ENCODE measurements at regions not wholly inside any gene's neighbourhood (a gene's known extent, or its start where the extent isn't known, plus 50 kb on each side); places are given as distances from the start of the nearest gene placed in this dataset.

DNA sequence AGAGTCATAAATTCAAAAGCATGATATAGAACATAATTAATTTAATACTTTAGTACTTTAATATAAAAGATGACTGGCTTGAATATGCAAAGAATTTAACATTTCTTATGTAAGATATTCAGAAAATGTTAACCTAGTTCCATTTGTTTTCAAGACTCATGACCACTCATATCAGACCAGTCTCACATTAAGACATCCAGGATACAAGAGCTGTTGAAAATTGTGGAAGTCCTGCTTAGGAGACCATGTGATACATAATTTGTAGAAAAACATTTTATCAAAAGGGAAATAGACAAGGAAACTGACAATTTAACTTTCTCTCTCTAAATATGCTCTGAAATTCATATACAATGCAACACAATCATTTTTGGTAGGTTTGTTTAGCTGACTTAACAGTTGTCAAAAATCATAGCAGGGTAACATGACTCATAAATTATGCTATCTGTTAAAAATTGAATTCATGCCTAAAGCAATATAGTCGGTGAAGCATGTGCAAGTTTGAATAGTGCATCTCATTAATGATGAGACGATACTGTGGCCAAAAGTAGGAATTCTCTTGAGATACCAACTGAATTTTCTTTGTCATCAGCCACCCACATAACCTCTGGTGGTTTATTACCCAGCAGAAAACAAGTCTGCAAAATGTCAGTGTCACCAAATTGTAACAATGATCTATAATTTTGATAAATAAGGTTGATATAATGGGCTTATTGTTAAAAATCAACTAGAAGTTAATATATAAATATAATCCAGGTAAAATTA is 211.4 kb downstream of the GASK1B start:
- intact Hi-C loops (cut with DNase I; ENCODE audit: low total_unique reads), result no loop called here
- H3K4me3 ChIP-seq, result no peak overlapping the region
- 70 to 87% (median 81%) methylated on average over 2 of the region's 2 CpGs for WGBS, 5 donors
- no peaks in the 10 kb centered on the region for H3K4me1 ChIP-seq
- H3K27ac ChIP-seq, result no peak overlapping the region
- H3K9me3 ChIP-seq, result no peaks in the 10 kb centered on the region
- no peaks in the 10 kb centered on the region for H3K36me3 ChIP-seq
- DNase-seq, result no peak
- TF ChIP-seq, protein P1, sequence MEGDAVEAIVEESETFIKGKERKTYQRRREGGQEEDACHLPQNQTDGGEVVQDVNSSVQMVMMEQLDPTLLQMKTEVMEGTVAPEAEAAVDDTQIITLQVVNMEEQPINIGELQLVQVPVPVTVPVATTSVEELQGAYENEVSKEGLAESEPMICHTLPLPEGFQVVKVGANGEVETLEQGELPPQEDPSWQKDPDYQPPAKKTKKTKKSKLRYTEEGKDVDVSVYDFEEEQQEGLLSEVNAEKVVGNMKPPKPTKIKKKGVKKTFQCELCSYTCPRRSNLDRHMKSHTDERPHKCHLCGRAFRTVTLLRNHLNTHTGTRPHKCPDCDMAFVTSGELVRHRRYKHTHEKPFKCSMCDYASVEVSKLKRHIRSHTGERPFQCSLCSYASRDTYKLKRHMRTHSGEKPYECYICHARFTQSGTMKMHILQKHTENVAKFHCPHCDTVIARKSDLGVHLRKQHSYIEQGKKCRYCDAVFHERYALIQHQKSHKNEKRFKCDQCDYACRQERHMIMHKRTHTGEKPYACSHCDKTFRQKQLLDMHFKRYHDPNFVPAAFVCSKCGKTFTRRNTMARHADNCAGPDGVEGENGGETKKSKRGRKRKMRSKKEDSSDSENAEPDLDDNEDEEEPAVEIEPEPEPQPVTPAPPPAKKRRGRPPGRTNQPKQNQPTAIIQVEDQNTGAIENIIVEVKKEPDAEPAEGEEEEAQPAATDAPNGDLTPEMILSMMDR (IDR thresholded peaks at IDR 0.05 in 8 of 11, conservative IDR thresholded peaks at IDR 0.05 in 3 of 11), result no peak
- TF ChIP-seq POLR2AphosphoS5 (IDR thresholded peaks at IDR 0.05), result no peak
- TF ChIP-seq POLR2A (IDR thresholded peaks at IDR 0.05), result no peak
- H3K27me3 ChIP-seq (replicated peaks in 1 of 7), result no peaks in the 10 kb centered on the region

DNA sequence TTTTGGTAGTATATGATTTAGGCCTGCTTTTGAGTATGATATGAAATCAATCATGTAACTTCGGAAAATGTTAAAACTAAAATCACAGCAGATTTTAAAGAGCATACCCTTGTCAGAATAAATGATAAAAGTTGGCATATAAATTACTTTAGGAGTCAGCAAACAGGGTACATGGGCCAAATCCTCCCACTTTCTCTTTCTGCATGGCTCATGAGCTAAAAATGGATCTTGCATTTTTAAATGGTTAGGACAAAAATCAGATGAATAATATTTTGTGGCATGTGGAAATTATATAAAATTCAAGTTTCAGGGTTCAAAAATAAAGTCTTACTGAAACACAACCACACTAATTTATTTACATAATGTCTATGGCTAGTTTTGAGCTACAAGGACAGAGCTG is 214.9 kb downstream of the GASK1B start:
- TF ChIP-seq, protein P1 (IDR thresholded peaks at IDR 0.05 in 8 of 11, conservative IDR thresholded peaks at IDR 0.05 in 3 of 11), result no peak
- TF ChIP-seq POLR2AphosphoS5 (IDR thresholded peaks at IDR 0.05), result no peak
- TF ChIP-seq POLR2A (IDR thresholded peaks at IDR 0.05), result no peak
- Histone ChIP-seq H3K36me3 (no peaks in the 10 kb centered on the region), H3K4me1 (no peaks in the 10 kb centered on the region), H3K4me3 (no peak overlapping the region), H3K9me3 (no peaks in the 10 kb centered on the region), H3K27me3 (replicated peaks in 1 of 7) (no peaks in the 10 kb centered on the region), H3K27ac (no peak overlapping the region)
- intact Hi-C loops (cut with DNase I; ENCODE audit: low total_unique reads), result no loop called here
- 63 to 86% (median 80%) methylated on average over 1 of the region's 1 CpG for WGBS, 5 donors
- no peak for DNase-seq

DNA sequence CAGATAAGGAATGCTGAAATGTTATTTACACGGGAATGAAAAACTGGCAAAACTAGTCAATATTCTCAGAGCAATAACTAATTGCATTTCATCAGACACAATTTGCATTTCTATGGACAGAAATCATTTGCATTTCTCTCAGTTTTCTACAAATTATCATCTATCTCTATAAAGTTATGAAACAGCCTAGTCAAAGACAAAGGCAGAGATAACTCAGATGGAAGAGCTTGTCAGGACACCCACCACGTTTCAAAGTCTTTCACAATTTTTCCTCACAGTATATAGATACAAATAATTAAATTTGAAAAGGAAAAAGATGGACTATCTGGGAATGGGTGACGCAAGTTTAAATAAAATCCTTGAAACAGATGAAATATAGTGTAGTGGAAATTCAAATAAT is 230.8 kb downstream of the GASK1B start:
- whole genome bisulfite sequencing, 5 donors, result 32 to 79% (median 58%) methylated on average over 3 of the region's 3 CpGs
- TF ChIP-seq POLR2A (IDR thresholded peaks at IDR 0.05) (no peak), POLR2AphosphoS5 (IDR thresholded peaks at IDR 0.05) (no peak)
- TF ChIP-seq, protein P1 (IDR thresholded peaks at IDR 0.05 in 8 of 11, conservative IDR thresholded peaks at IDR 0.05 in 3 of 11), result no peak
- no peaks in the 10 kb centered on the region for H3K4me1 ChIP-seq
- no peaks in the 10 kb centered on the region for H3K36me3 ChIP-seq
- H3K27ac ChIP-seq, result no peak overlapping the region
- no peaks in the 10 kb centered on the region for H3K27me3 ChIP-seq (replicated peaks in 1 of 7)
- no peaks in the 10 kb centered on the region for H3K9me3 ChIP-seq
- intact Hi-C loops (cut with DNase I; ENCODE audit: low total_unique reads), result no loop called here
- no peak for DNase-seq
- no peak overlapping the region for H3K4me3 ChIP-seq

GRCh38 chr4:157934151-157934550 is 238.7 kb downstream of the GASK1B start:
- no peaks in the 10 kb centered on the region for H3K4me1 ChIP-seq
- 18 to 34% (median 22%) methylated on average over 2 of the region's 2 CpGs for WGBS, 5 donors
- no peak for TF ChIP-seq POLR2AphosphoS5 (IDR thresholded peaks at IDR 0.05)
- no peak for TF ChIP-seq POLR2A (IDR thresholded peaks at IDR 0.05)
- intact Hi-C loops (cut with DNase I; ENCODE audit: low total_unique reads), result no loop called here
- no peaks in the 10 kb centered on the region for H3K36me3 ChIP-seq
- H3K27me3 ChIP-seq (replicated peaks in 1 of 7), result no peaks in the 10 kb centered on the region
- no peak overlapping the region for H3K4me3 ChIP-seq
- no peak for DNase-seq
- H3K27ac ChIP-seq, result no peak overlapping the region
- no peaks in the 10 kb centered on the region for H3K9me3 ChIP-seq

All from spleen (tissue), 11 donors.